Heart right ventricle (tissue), 16 donors: ENCODE measurements at regions not wholly inside any gene's neighbourhood (a gene's known extent, or its start where the extent isn't known, plus 50 kb on each side); places are given as distances from the start of the nearest gene placed in this dataset.

Source experiments
- ATAC-seq, 8 donors: fragments of 200-7000 bp; cut with Tn5 transposase; one replicate each; pipeline ENCODE4 v1.9.1; 2020; ENCODE audit warnings: mild to moderate bottlenecking in 8 of 8, moderate library complexity in 8 of 8, moderate number of reproducible peaks in 1 of 8
- DNase-seq, 2 donors: peaks; one replicate each; pipeline ENCODE4 v3.0.0-alpha.2; 2020
- H3K27ac ChIP-seq, 10 donors: fragments of 200-600 bp; sonication (generic) in 2 of 10; one replicate each; pipeline versions ENCODE4 v1.5.0 to v1.8.0; 2020 to 2022; ENCODE audit warnings: mild to moderate bottlenecking in 3 of 10
- H3K27me3 ChIP-seq, 7 donors: fragments of 200-600 bp; one replicate each; pipeline ENCODE4 v1.8.0; 2021 to 2022; ENCODE audit warnings: mild to moderate bottlenecking in 2 of 7
- H3K36me3 ChIP-seq, 9 donors: fragments of 200-600 bp; sonication (generic) in 1 of 9; one replicate each; pipeline versions ENCODE4 v1.5.0 to v1.8.0; 2020 to 2022; ENCODE audit warnings: mild to moderate bottlenecking in 2 of 9
- H3K4me1 ChIP-seq, 9 donors: fragments of 200-600 bp; sonication (generic) in 1 of 9; one replicate each; pipeline versions ENCODE4 v1.5.0 to v1.8.0; 2020 to 2022; ENCODE audit warnings: mild to moderate bottlenecking in 4 of 9
- H3K4me3 ChIP-seq, 10 donors: fragments of 200-600 bp; sonication (generic) in 2 of 10; one replicate each; pipeline versions ENCODE4 v1.5.0 to v1.8.0; 2020 to 2022; ENCODE audit warnings: mild to moderate bottlenecking in 7 of 10, moderate library complexity in 2 of 10
- H3K9me3 ChIP-seq, 11 donors: fragments of 200-600 bp in 10 of 11; sonication (generic) in 2 of 11; one replicate each; pipeline versions ENCODE4 v1.5.0 to v1.8.0; 2013 to 2022; ENCODE audit warnings: mild to moderate bottlenecking in 2 of 11, control low read depth in 1 of 11, moderate library complexity in 1 of 11
- WGBS, 2 donors: extraction: QIAGEN DNeasy Blood & Tissue Kit; methylation state at CpG; one replicate each; pipeline ENCODE4 v1.1.7; 2013; ENCODE audit warnings: inconsistent platforms in 1 of 2; 5-methylcytosine and 5-hydroxymethylcytosine counted together
- intact Hi-C, 10 donors: fragments of 100-400 bp; cut with DNase I; formaldehyde crosslinking; loops; one replicate each; pipeline versions ENCODE4 v1.11.1 to v1.14.2; 2022
- TF ChIP-seq, protein P1 (sequence below), 9 donors: fragments of 200-600 bp; sonication (generic) in 2 of 9; IDR thresholded peaks; one replicate each; pipeline versions ENCODE4 v1.5.0 to v1.8.0; 2021 to 2022; ENCODE audit warnings: antibody characterized with exemption in 9 of 9, mild to moderate bottlenecking in 5 of 9, moderate library complexity in 1 of 9
- donor health status: Arrhythmogenic right ventricular cardiomyopathy.
- donor health status: ischemic (EF 13 %, LVEDD 7.1; RV severe dilation, severe dysfunction).
- donor health status: healthy with polysubstance abuse.
- donor health status: DM: no; HTN: yes; CAD: no.
- donor health status: DM: no; HTN: no; CAD: no.
- donor health status: ischemic (EF 25% LVEDD 6.9; RV normal size, moderate dysfunction).
- donor health status: ischemic (EF 25% LVEDD 5.7; RV mildly dilated, moderate dysfunction).
- donor health status: healthy.
- donor health status: DM: yes; HTN: yes; CAD: no.
- donor health status: Ischemic cardiomyopathy.
- donor health status: ischemic (EF 35%, LVEDD 5.7; RV mildly dilated, moderate dysfunction).
- donor health status: nonischemic (EF 11% LVEDD 7.7; RV severe dilation, severe dysfunction).
- donor health status: DM: yes; HTN: yes; CAD: no.
- donor health status: PGD.
- donor health status: ischemic (EF 29% LVEDD 5.4; RV normal size, mild dysfunction).
- donor health status: nonischemic (EF 23%, LVEDD 6.1; RV moderate dilation, normal function).

DNA sequence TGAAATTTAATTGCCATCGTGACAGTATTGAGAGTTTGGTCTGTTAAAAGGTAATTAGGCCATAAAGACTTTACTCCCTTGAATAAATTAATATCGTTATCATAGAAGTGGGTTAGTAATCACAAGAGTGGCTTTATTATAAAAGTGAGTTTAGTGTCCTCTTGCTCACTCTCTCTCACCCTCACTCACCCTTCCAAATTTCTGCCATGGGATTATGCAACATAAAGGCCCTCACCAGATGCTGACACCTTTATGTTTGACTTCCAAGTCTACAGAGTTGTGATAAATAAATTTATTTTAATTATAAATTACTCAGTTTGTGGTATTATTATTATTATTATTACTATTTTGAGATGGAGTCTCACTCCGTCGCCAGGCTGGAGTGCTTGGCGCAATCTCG lies 1070.8 kb downstream of the PCDH18 start:
- no peak for ATAC-seq
- Histone ChIP-seq H3K9me3 (no peaks in the 10 kb centered on the region), H3K4me1 (no peaks in the 10 kb centered on the region), H3K36me3 (no peaks in the 10 kb centered on the region), H3K4me3 (no peak overlapping the region), H3K27me3 (no peaks in the 10 kb centered on the region), H3K27ac (no peak overlapping the region)
- WGBS, 2 donors = 91 to 93% methylated on average over 6 of the region's 6 CpGs
- intact Hi-C loops = no loop called here
- TF ChIP-seq, protein P1, sequence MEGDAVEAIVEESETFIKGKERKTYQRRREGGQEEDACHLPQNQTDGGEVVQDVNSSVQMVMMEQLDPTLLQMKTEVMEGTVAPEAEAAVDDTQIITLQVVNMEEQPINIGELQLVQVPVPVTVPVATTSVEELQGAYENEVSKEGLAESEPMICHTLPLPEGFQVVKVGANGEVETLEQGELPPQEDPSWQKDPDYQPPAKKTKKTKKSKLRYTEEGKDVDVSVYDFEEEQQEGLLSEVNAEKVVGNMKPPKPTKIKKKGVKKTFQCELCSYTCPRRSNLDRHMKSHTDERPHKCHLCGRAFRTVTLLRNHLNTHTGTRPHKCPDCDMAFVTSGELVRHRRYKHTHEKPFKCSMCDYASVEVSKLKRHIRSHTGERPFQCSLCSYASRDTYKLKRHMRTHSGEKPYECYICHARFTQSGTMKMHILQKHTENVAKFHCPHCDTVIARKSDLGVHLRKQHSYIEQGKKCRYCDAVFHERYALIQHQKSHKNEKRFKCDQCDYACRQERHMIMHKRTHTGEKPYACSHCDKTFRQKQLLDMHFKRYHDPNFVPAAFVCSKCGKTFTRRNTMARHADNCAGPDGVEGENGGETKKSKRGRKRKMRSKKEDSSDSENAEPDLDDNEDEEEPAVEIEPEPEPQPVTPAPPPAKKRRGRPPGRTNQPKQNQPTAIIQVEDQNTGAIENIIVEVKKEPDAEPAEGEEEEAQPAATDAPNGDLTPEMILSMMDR (IDR thresholded peaks at IDR 0.05) = no peak
- DNase-seq = no peak

DNA sequence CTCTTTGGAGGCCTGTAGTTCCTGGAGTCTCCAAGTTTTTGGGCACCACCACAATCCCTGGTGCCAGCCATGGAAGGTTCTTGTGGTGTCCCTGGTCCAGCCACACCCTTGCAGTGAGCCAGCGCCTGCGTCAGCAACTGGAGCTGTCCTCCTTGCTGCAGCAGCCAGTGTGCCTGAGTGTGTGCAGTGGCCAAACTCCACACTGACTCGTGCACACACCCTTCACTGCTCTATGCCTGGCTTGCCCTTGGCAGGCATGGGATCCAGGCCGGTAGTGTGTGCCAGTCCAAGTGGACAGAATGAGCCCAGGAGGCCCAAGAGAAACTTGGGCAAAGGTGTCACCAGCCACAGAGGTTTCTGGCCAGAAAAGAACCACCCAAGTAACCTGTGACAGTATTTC lies 1074.0 kb downstream of the PCDH18 start:
- Histone ChIP-seq H3K27ac (no peak overlapping the region), H3K4me3 (no peak overlapping the region), H3K36me3 (no peaks in the 10 kb centered on the region), H3K27me3 (no peaks in the 10 kb centered on the region), H3K4me1 (no peaks in the 10 kb centered on the region), H3K9me3 (peaks cover 0 to 3% (median 0%) of the 10 kb centered on the region in 11 donors)
- intact Hi-C loops = no loop called here
- DNase-seq = no peak
- TF ChIP-seq, protein P1 (IDR thresholded peaks at IDR 0.05) = no peak
- ATAC-seq = no peak
- 87 to 88% methylated on average over 4 of the region's 4 CpGs for WGBS, 2 donors

DNA sequence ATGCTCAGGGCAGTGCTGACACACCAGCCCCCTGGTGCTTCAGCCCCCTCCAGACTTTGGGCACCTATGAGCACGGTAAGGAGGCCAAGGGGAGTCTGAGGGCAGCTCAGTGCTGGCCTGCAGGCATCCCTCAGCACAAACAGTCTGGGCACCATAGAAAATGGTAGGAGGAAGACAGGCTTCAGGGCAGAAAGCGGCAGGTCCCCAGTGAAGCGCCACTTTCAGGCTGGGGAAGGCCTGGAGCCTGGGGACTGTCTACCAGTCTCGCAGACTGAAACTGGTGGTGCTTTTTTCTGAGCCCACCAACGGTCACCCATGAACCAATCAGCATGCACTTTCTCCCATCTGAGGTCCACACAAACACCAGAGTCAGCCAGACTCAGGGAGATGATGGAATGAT lies 1074.7 kb downstream of the PCDH18 start:
- no peak for ATAC-seq
- Histone ChIP-seq H3K27me3 (no peaks in the 10 kb centered on the region), H3K4me3 (no peak overlapping the region), H3K27ac (no peak overlapping the region), H3K9me3 (peaks cover 0 to 3% (median 0%) of the 10 kb centered on the region in 11 donors), H3K36me3 (no peaks in the 10 kb centered on the region), H3K4me1 (no peaks in the 10 kb centered on the region)
- TF ChIP-seq, protein P1 (IDR thresholded peaks at IDR 0.05) = no peak
- intact Hi-C loops = no loop called here
- DNase-seq = no peak
- WGBS, 2 donors = 82 to 84% methylated on average over 5 of the region's 5 CpGs

DNA sequence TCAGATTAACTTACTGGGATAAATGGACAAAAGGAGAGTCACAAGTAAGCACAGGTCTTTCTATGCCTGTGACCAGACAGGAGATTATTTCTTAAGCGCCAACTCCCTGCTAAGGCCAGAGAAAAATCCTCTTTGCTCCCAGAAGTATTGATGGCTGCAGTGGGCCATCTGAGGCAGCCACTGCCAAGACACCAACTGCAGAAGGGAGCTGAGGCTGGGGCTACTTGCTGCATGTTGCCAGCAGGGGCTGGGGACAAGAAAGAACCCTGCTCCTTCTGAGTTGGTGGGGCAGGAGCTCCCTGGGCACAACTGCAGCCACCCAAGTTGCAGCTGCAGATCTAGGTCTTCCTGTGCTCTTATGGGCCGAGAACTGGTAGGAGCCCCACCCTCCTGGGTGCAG lies 1075.3 kb downstream of the PCDH18 start:
- TF ChIP-seq, protein P1 (IDR thresholded peaks at IDR 0.05) = no peak
- Histone ChIP-seq H3K27me3 (no peaks in the 10 kb centered on the region), H3K4me1 (no peaks in the 10 kb centered on the region), H3K4me3 (no peak overlapping the region), H3K9me3 (peaks cover 0 to 3% (median 0%) of the 10 kb centered on the region in 11 donors), H3K36me3 (no peaks in the 10 kb centered on the region), H3K27ac (no peak overlapping the region)
- no peak for ATAC-seq
- DNase-seq = no peak
- intact Hi-C loops = no loop called here
- 82 to 93% methylated on average over 2 of the region's 2 CpGs for WGBS, 2 donors

DNA sequence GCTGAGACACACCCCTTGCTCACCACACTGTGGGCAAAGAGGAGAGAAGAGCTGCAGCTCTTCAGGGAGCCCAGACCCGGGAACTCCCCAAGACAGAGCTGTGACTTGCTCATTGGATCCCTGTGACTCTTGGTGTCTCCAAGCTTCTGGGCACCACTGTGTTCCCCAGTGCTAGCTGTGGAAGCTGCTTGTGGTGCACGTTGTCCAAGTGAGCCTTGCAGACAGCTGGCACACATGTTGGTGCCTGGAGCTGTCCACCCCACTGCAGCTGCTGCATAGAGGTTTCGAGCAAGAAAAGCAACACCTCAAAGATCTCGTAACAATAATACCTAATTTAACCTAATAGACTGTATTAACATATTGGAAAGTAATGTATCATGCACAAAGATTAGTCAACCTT lies 1089.3 kb downstream of the PCDH18 start:
- 81 to 82% methylated on average over 4 of the region's 4 CpGs for WGBS, 2 donors

More for the DNA sequence above, 1089.3 kb downstream of the PCDH18 start:
- no peak for DNase-seq
- ATAC-seq = no peak
- H3K27ac ChIP-seq = no peak overlapping the region
- no peaks in the 10 kb centered on the region for H3K4me1 ChIP-seq
- TF ChIP-seq, protein P1 (IDR thresholded peaks at IDR 0.05) = no peak
- no peaks in the 10 kb centered on the region for H3K9me3 ChIP-seq
- intact Hi-C loops = no loop called here
- H3K36me3 ChIP-seq = no peaks in the 10 kb centered on the region
- no peaks in the 10 kb centered on the region for H3K27me3 ChIP-seq
- no peak overlapping the region for H3K4me3 ChIP-seq
